ENCODE measurements at regions not wholly inside any gene's neighbourhood (a gene's known extent, or its start where the extent isn't known, plus 50 kb on each side); places are given as distances from the start of the nearest gene placed in this dataset.

GRCh38 chr10:91573320-91573719, 59.6 kb downstream of the PPP1R3C start:
- H3K4me2 ChIP-seq = no peak overlapping the region
- TF ChIP-seq CTCF (conservative IDR thresholded peaks at IDR 0.05) (no peak), EZH2 (IDR thresholded peaks at IDR 0.05; ENCODE audit: low read depth) (no peak)
- no peak overlapping the region for H3K27ac ChIP-seq
- H4K20me1 ChIP-seq (ENCODE audit: insufficient read depth) = no peaks in the 10 kb centered on the region
- CTCF ChIA-PET = no interaction called here
- H3K36me3 ChIP-seq (ENCODE audit: low read depth) = no peaks in the 10 kb centered on the region
- no peak for DNase-seq
- H3K4me3 ChIP-seq = no peak overlapping the region
- H3K9me3 ChIP-seq (ENCODE audit: insufficient read depth, low read depth) = no peaks in the 10 kb centered on the region
- no peak overlapping the region for H2AFZ ChIP-seq
- no peaks in the 10 kb centered on the region for H3F3A ChIP-seq (ENCODE audit: insufficient read depth, low read depth)
- no peaks in the 10 kb centered on the region for H3K79me2 ChIP-seq (ENCODE audit: low read depth)
- no peaks in the 10 kb centered on the region for H3K4me1 ChIP-seq (replicated peaks; ENCODE audit: insufficient read depth)
- intact Hi-C loops (cut with micrococcal nuclease; ENCODE audit: unreplicated experiment) = no loop called here
- POLR2A ChIA-PET (ENCODE audit: unreplicated experiment) = no interaction called here
- no peaks in the 10 kb centered on the region for H3K9me2 ChIP-seq (ENCODE audit: insufficient read depth)
- BruUV-seq (replicated peaks) = no TSS peak
- no peaks in the 10 kb centered on the region for H3K27me3 ChIP-seq (ENCODE audit: insufficient read depth, low read depth)

GRCh38 chr10:91571671-91572070, 61.2 kb downstream of the PPP1R3C start:
- ChIA-PET CTCF (no interaction called here), POLR2A (ENCODE audit: unreplicated experiment) (no interaction called here)
- Histone ChIP-seq H2AFZ (no peak overlapping the region), H3K9me3 (ENCODE audit: insufficient read depth, low read depth) (no peaks in the 10 kb centered on the region), H3K27me3 (ENCODE audit: insufficient read depth, low read depth) (no peaks in the 10 kb centered on the region), H4K20me1 (ENCODE audit: insufficient read depth) (no peaks in the 10 kb centered on the region), H3F3A (ENCODE audit: insufficient read depth, low read depth) (no peaks in the 10 kb centered on the region), H3K4me1 (replicated peaks; ENCODE audit: insufficient read depth) (no peaks in the 10 kb centered on the region), H3K27ac (no peak overlapping the region), H3K36me3 (ENCODE audit: low read depth) (no peaks in the 10 kb centered on the region), H3K4me3 (no peak overlapping the region), H3K9me2 (ENCODE audit: insufficient read depth) (no peaks in the 10 kb centered on the region), H3K79me2 (ENCODE audit: low read depth) (no peaks in the 10 kb centered on the region), H3K4me2 (no peak overlapping the region)
- BruUV-seq (replicated peaks) = no TSS peak
- no peak for TF ChIP-seq CTCF (conservative IDR thresholded peaks at IDR 0.05)
- TF ChIP-seq EZH2 (IDR thresholded peaks at IDR 0.05; ENCODE audit: low read depth) = no peak
- intact Hi-C loops (cut with micrococcal nuclease; ENCODE audit: unreplicated experiment) = no loop called here
- no peak for DNase-seq

- Histone ChIP-seq H3K79me2 (ENCODE audit: low read depth) (no peaks in the 10 kb centered on the region), H3F3A (ENCODE audit: insufficient read depth, low read depth) (no peaks in the 10 kb centered on the region), H3K27me3 (ENCODE audit: insufficient read depth, low read depth) (no peaks in the 10 kb centered on the region), H3K4me1 (replicated peaks; ENCODE audit: insufficient read depth) (no peaks in the 10 kb centered on the region), H4K20me1 (ENCODE audit: insufficient read depth) (no peaks in the 10 kb centered on the region), H3K9me2 (ENCODE audit: insufficient read depth) (no peaks in the 10 kb centered on the region), H3K36me3 (ENCODE audit: low read depth) (no peaks in the 10 kb centered on the region), H2AFZ (no peak overlapping the region), H3K9me3 (ENCODE audit: insufficient read depth, low read depth) (no peaks in the 10 kb centered on the region), H3K4me2 (no peak overlapping the region), H3K27ac (no peak overlapping the region), H3K4me3 (no peak overlapping the region)
- TF ChIP-seq CTCF (conservative IDR thresholded peaks at IDR 0.05) = no peak
- TF ChIP-seq EZH2 (IDR thresholded peaks at IDR 0.05; ENCODE audit: low read depth) = no peak
- ChIA-PET CTCF (no interaction called here), POLR2A (ENCODE audit: unreplicated experiment) (no interaction called here)
- DNase-seq = no peak
- intact Hi-C loops (cut with micrococcal nuclease; ENCODE audit: unreplicated experiment) = no loop called here
- no TSS peak for BruUV-seq (replicated peaks)
Observed at GRCh38 chr10:91570220-91570619, 62.7 kb downstream of the PPP1R3C start.
